ENCODE measurements at regions not wholly inside any gene's neighbourhood (a gene's known extent, or its start where the extent isn't known, plus 50 kb on each side); places are given as distances from the start of the nearest gene placed in this dataset.

DNA sequence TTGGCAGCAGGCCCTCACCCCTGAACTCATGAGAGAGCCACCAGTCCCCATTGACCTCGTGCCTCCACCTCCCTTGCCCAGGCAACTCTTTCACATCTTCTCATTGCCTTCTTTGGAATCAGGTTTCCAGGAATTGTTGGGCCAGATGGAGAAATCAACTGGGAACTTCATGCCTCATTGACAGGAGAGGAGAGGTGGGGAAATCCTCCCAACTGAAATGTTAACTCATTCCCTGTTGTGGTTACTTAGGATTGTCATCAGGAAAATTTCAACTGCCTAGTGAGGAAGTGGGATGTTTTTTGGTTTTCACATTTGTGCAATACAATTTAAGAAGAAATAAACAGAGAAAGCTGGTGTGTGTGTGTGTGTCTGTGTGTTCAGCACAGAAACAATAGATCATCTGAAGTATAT lies 106.6 kb upstream of the INHBA start:
- TF ChIP-seq ZFP3 (CRISPR knock-in tag; IDR thresholded peaks at IDR 0.05) = no peak
- no peak for TF ChIP-seq OSR1 (CRISPR knock-in tag; IDR thresholded peaks at IDR 0.05)
- no peak for TF ChIP-seq TCF4 (CRISPR knock-in tag; IDR thresholded peaks at IDR 0.05; ENCODE audit: borderline replicate concordance)
- no peak for TF ChIP-seq PPARA (CRISPR knock-in tag; IDR thresholded peaks at IDR 0.05; ENCODE audit: borderline replicate concordance)

Data from SK-N-SH treated with all-trans-retinoic acid at 6 μM for 48 hours (cell line).